Nephron (organoid): ENCODE measurements at regions not wholly inside any gene's neighbourhood (a gene's known extent, or its start where the extent isn't known, plus 50 kb on each side); places are given as distances from the start of the nearest gene placed in this dataset.

Source experiments
- H3K27ac Mint-ChIP-seq, 3 experiments: 2 replicates each; pipeline ENCODE4 v1.8.0; 2020; ENCODE audit warnings: mixed read lengths in 3 of 3, mild to moderate bottlenecking in 2 of 3, moderate library complexity in 1 of 3
- H3K27me3 Mint-ChIP-seq: 2 replicates; pipeline ENCODE4 v1.8.0; 2021; ENCODE audit warnings: low read depth, mild to moderate bottlenecking, moderate library complexity, mixed read lengths
- H3K36me3 Mint-ChIP-seq: 2 replicates; pipeline ENCODE4 v1.8.0; 2020; ENCODE audit warnings: low read depth, mixed read lengths
- H3K4me1 Mint-ChIP-seq: 2 replicates; pipeline ENCODE4 v1.8.0; 2020; ENCODE audit warnings: mixed read lengths
- H3K4me3 Mint-ChIP-seq, 3 experiments: 2 replicates each; pipeline ENCODE4 v1.8.0; 2020; ENCODE audit warnings: mild to moderate bottlenecking in 3 of 3, mixed read lengths in 3 of 3, moderate library complexity in 2 of 3
- H3K9me3 Mint-ChIP-seq: 2 replicates; pipeline ENCODE4 v1.8.0; 2020; ENCODE audit warnings: mixed read lengths
- TF ChIP-seq, protein P1 (sequence below), 3 experiments: fragments of 200-600 bp; sonication (generic); IDR thresholded peaks; one replicate each; pipeline ENCODE4 v1.5.0; 2021; ENCODE audit warnings: antibody characterized with exemption in 3 of 3; ENCODE audit not compliant: unreplicated experiment in 3 of 3

DNA sequence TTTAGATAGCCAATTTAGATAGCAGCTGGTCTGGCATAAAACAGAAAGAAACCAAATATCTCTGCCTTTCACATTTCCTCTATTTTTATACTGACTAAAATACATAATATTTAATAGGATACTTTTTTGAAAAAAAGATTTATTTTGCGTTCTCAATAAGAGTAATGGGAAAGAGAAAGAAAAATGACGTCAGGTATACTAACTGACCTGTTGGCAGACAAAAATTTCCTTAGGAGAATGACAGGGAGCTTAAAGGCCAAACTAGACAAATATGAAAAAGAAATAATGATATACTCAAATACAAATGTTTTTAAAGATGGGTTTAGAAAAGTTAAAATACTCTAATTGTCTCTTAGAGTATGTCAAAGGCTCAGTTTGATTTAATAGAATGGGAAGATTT is 309.4 kb upstream of the ADGRL3 start:
- H3K9me3 Mint-ChIP-seq = no peaks in the 10 kb centered on the region
- H3K4me3 Mint-ChIP-seq = no peak overlapping the region
- H3K27ac Mint-ChIP-seq = no peak overlapping the region
- H3K36me3 Mint-ChIP-seq = no peaks in the 10 kb centered on the region
- TF ChIP-seq, protein P1, sequence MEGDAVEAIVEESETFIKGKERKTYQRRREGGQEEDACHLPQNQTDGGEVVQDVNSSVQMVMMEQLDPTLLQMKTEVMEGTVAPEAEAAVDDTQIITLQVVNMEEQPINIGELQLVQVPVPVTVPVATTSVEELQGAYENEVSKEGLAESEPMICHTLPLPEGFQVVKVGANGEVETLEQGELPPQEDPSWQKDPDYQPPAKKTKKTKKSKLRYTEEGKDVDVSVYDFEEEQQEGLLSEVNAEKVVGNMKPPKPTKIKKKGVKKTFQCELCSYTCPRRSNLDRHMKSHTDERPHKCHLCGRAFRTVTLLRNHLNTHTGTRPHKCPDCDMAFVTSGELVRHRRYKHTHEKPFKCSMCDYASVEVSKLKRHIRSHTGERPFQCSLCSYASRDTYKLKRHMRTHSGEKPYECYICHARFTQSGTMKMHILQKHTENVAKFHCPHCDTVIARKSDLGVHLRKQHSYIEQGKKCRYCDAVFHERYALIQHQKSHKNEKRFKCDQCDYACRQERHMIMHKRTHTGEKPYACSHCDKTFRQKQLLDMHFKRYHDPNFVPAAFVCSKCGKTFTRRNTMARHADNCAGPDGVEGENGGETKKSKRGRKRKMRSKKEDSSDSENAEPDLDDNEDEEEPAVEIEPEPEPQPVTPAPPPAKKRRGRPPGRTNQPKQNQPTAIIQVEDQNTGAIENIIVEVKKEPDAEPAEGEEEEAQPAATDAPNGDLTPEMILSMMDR (IDR thresholded peaks at IDR 0.05; ENCODE audit: unreplicated experiment in 3 of 3) = no peak
- no peaks in the 10 kb centered on the region for H3K4me1 Mint-ChIP-seq
- no peaks in the 10 kb centered on the region for H3K27me3 Mint-ChIP-seq

DNA sequence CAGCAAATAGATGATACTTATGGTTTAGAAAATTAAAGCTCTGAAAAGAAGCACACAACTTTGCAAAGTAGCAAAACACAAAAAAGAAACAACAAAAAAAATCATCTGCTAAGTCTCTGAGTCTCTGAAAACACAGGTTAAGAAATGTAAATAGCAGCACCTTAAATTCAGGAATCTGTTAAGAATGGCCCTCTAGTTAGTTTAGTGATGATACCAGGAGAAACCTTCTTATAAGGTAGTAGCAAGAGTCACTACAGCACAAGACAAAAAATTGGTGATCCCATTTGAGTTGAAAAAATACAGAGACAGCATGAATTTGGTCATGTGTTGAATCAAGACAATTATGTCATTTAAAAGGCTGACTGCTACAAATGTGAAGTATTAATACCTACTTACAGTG is 308.2 kb upstream of the ADGRL3 start:
- Mint-ChIP-seq H3K4me3 (no peak overlapping the region), H3K9me3 (no peaks in the 10 kb centered on the region), H3K27ac (no peak overlapping the region), H3K27me3 (no peaks in the 10 kb centered on the region), H3K4me1 (no peaks in the 10 kb centered on the region), H3K36me3 (no peaks in the 10 kb centered on the region)
- TF ChIP-seq, protein P1 (IDR thresholded peaks at IDR 0.05; ENCODE audit: unreplicated experiment in 3 of 3) = no peak

DNA sequence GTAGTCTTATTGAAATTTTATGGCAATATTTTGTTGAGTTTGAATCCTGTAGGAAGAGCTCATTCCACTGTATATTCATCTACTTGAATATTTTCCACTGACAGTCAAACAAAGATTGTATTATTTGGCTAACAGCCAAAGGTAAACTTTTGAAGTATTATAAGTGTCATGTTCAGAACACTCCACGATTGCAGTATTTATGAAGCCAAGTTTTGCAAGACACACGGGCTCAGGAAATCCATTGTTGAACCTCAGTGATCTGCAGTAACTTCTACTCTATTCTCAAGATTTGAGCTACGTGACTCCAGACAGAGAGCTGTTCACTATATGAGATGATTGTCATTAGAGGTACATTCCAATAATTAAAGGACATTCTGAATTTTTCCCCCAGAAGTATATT is 302.7 kb upstream of the ADGRL3 start:
- Mint-ChIP-seq H3K4me3 (no peak overlapping the region), H3K27ac (peak overlapping the region in 2 of 3 experiments; percentile 27 to 51), H3K27me3 (no peaks in the 10 kb centered on the region), H3K4me1 (no peaks in the 10 kb centered on the region), H3K36me3 (no peaks in the 10 kb centered on the region), H3K9me3 (no peaks in the 10 kb centered on the region)
- TF ChIP-seq, protein P1 (IDR thresholded peaks at IDR 0.05; ENCODE audit: unreplicated experiment in 3 of 3) = no peak

DNA sequence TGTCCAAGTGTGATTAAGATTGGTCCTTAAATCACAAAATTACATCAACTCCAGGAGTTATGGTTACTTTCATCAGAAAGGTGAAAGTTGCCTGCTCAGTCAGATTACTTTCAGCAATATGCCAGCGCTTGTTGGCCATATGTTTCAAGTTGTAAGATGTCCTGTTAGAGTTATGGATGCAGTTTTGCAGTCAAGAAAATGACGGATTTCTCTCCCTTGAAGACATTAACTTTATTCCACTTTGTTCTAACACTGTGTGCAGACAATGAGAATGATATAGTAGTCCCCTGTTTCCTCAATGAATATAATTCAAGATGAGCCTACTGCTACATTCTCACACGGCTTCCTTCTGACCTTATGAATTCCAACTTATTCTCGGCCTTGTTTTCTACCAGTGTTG is 295.0 kb upstream of the ADGRL3 start:
- Mint-ChIP-seq H3K27ac (no peak overlapping the region), H3K9me3 (no peaks in the 10 kb centered on the region), H3K4me3 (no peak overlapping the region), H3K27me3 (no peaks in the 10 kb centered on the region), H3K4me1 (peaks cover 7% of the 10 kb centered on the region), H3K36me3 (no peaks in the 10 kb centered on the region)
- TF ChIP-seq, protein P1 (IDR thresholded peaks at IDR 0.05; ENCODE audit: unreplicated experiment in 3 of 3) = no peak

DNA sequence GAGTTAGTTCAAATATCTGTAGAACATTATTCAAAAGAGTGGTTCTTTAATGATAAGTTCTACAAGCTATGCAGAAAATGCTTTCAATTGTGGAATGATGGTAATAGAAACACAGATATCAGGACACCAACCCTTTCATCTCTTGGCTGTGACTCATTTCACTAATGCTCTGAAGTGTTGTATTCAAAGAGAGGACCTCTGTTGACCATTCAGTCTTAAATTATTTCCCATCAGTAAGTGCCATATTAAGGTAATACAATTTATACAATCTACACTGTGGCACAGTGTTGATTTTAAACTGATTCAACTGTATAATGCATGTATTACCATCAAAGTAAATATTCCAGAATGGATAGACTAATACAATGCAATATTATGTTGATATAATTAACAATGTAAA is 289.0 kb upstream of the ADGRL3 start:
- Mint-ChIP-seq H3K4me1 (peaks cover 6% of the 10 kb centered on the region), H3K9me3 (peaks cover 6% of the 10 kb centered on the region), H3K36me3 (no peaks in the 10 kb centered on the region), H3K27me3 (no peaks in the 10 kb centered on the region), H3K4me3 (no peak overlapping the region), H3K27ac (no peak overlapping the region)
- TF ChIP-seq, protein P1 (IDR thresholded peaks at IDR 0.05; ENCODE audit: unreplicated experiment in 3 of 3) = no peak

DNA sequence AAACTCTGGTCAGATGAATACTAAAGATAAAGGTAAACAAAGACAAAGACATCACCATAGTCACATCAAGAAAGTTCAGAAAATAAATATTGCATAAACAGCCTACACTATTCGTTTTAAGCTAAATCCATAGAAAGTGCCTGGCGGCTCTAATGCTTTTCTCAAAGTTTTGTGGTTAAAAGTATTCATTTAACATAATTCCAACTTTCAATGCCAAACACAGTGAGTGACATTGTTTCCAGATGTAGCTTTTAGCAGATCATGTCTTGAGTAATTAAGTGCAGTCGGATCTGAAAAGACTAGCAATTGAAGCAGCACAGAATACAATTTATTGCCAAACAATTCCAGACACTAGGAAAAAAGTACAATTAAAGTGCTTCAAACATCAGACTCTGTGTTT is 287.1 kb upstream of the ADGRL3 start:
- Mint-ChIP-seq H3K4me1 (peaks cover 6% of the 10 kb centered on the region), H3K36me3 (no peaks in the 10 kb centered on the region), H3K4me3 (no peak overlapping the region), H3K27ac (peak overlapping the region in 2 of 3 experiments; percentile 16 to 47), H3K9me3 (peaks cover 11% of the 10 kb centered on the region), H3K27me3 (no peaks in the 10 kb centered on the region)
- TF ChIP-seq, protein P1 (IDR thresholded peaks at IDR 0.05; ENCODE audit: unreplicated experiment in 3 of 3) = no peak
